ENCODE measurements at regions not wholly inside any gene's neighbourhood (a gene's known extent, or its start where the extent isn't known, plus 50 kb on each side); places are given as distances from the start of the nearest gene placed in this dataset.

- H3K27ac ChIP-seq (ENCODE audit: insufficient read depth, low read length, poor library complexity, severe bottlenecking) = no peak overlapping the region
- H3K27ac Mint-ChIP-seq = peak overlapping the region; percentile 87 to 94 (median 87)
- no peaks in the 10 kb centered on the region for H3K4me1 ChIP-seq (ENCODE audit: control insufficient read depth, insufficient read depth, low read length, poor library complexity, severe bottlenecking)
- H3K36me3 ChIP-seq (ENCODE audit: control insufficient read depth, insufficient read depth, low read length) = no peaks in the 10 kb centered on the region
- DNase-seq = no peak
- H3K36me3 Mint-ChIP-seq = no peaks in the 10 kb centered on the region
- H3K9me3 Mint-ChIP-seq = no peaks in the 10 kb centered on the region
- no peaks in the 10 kb centered on the region for H3K9me3 ChIP-seq (ENCODE audit: control insufficient read depth in 2 of 2, low read length in 2 of 2)
- peaks cover 21% of the 10 kb centered on the region for H3K27me3 Mint-ChIP-seq
- peaks cover 2% of the 10 kb centered on the region for H3K27me3 ChIP-seq (ENCODE audit: control insufficient read depth, insufficient read depth, low read length)
- no peak for ATAC-seq (ENCODE audit: low read depth in 2 of 2)
- H3K4me3 ChIP-seq (ENCODE audit: low read depth, low read length) = peak overlapping the region; percentile 74
- peak overlapping the region in 3 of 4 donors; percentile 23 to 87 (median 83) for H3K4me3 Mint-ChIP-seq
- peaks cover 7 to 30% (median 14%) of the 10 kb centered on the region in 4 donors for H3K4me1 Mint-ChIP-seq
Measured at GRCh38 chr10:113381416-113381815, 171.4 kb upstream of the HABP2 start.

DNA sequence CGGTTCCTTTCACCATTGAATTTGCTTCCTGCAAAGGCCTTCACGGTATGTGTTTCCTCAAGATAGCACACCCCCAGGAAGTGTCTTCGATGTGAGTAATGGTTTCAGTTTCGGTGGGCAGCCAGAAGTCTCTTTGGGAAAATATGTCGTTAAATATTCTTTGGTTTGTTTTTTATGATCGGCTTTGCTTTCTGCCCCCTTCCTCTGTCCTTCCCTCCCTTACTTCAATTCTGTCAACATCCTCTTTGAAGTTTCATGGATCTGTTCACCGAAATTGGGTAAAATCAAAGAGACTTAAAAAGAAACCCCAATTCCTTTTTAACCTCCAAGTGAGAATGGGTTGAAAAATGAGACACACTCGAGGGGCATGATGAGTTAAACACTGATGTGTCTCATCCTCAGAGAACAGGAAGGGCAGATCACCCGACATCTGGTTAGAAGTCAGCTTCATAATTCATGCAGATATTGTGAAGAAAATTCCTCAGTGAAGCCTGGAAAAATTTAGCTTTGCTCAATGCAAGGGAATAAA lies 170.8 kb upstream of the HABP2 start:
- Histone ChIP-seq H3K9me3 (ENCODE audit: control insufficient read depth in 2 of 2, low read length in 2 of 2) (no peaks in the 10 kb centered on the region), H3K4me3 (ENCODE audit: low read depth, low read length) (peak overlapping the region; percentile 74), H3K27me3 (ENCODE audit: control insufficient read depth, insufficient read depth, low read length) (peaks cover 2% of the 10 kb centered on the region), H3K4me1 (ENCODE audit: control insufficient read depth, insufficient read depth, low read length, poor library complexity, severe bottlenecking) (no peaks in the 10 kb centered on the region), H3K36me3 (ENCODE audit: control insufficient read depth, insufficient read depth, low read length) (no peaks in the 10 kb centered on the region), H3K27ac (ENCODE audit: insufficient read depth, low read length, poor library complexity, severe bottlenecking) (peak overlapping the region; percentile 33)
- H3K9me3 Mint-ChIP-seq = no peaks in the 10 kb centered on the region
- peak overlapping the region; percentile 87 to 94 (median 87) for H3K27ac Mint-ChIP-seq
- peaks cover 23% of the 10 kb centered on the region for H3K27me3 Mint-ChIP-seq
- ATAC-seq (ENCODE audit: low read depth in 2 of 2) = peak; percentile 53 to 62
- H3K4me1 Mint-ChIP-seq = peaks cover 7 to 30% (median 14%) of the 10 kb centered on the region in 4 donors
- H3K4me3 Mint-ChIP-seq = peak overlapping the region; percentile 22 to 87 (median 53)
- no peaks in the 10 kb centered on the region for H3K36me3 Mint-ChIP-seq
- DNase-seq = peak in 2 of 3 donors; percentile 30 to 69

DNA sequence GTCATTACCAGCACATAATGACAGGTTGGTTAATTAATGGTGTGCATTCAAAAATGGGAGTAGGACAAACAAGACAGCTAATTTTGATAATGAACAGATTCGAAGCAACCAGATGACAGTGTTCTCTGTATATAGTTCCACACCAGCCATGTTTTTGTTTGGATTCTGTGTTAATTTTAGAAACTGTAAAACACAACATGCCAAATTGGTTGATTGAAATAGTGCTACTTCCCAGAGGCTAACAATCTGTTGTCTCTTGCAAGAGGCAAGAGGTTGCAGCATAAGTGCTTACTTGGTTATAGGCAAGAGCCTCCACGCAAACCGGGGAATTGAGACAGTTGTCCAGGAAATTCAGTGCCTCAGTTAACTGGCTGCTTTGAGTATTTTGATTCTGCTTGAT lies 170.2 kb upstream of the HABP2 start:
- Histone ChIP-seq H3K4me3 (ENCODE audit: low read depth, low read length) (peak overlapping the region; percentile 74), H3K9me3 (ENCODE audit: control insufficient read depth in 2 of 2, low read length in 2 of 2) (no peaks in the 10 kb centered on the region), H3K36me3 (ENCODE audit: control insufficient read depth, insufficient read depth, low read length) (no peaks in the 10 kb centered on the region), H3K27me3 (ENCODE audit: control insufficient read depth, insufficient read depth, low read length) (peaks cover 2% of the 10 kb centered on the region), H3K4me1 (ENCODE audit: control insufficient read depth, insufficient read depth, low read length, poor library complexity, severe bottlenecking) (no peaks in the 10 kb centered on the region), H3K27ac (ENCODE audit: insufficient read depth, low read length, poor library complexity, severe bottlenecking) (no peak overlapping the region)
- no peak for ATAC-seq (ENCODE audit: low read depth in 2 of 2)
- H3K27me3 Mint-ChIP-seq = peaks cover 23% of the 10 kb centered on the region
- no peak for DNase-seq
- H3K27ac Mint-ChIP-seq = peak overlapping the region; percentile 87 to 94 (median 87)
- H3K4me3 Mint-ChIP-seq = peak overlapping the region; percentile 22 to 87 (median 72)
- H3K9me3 Mint-ChIP-seq = no peaks in the 10 kb centered on the region
- peaks cover 7 to 30% (median 14%) of the 10 kb centered on the region in 4 donors for H3K4me1 Mint-ChIP-seq
- H3K36me3 Mint-ChIP-seq = no peaks in the 10 kb centered on the region

GRCh38 chr10:113384181-113384580 lies 168.7 kb upstream of the HABP2 start:
- Histone ChIP-seq H3K36me3 (ENCODE audit: control insufficient read depth, insufficient read depth, low read length) (no peaks in the 10 kb centered on the region), H3K4me1 (ENCODE audit: control insufficient read depth, insufficient read depth, low read length, poor library complexity, severe bottlenecking) (no peaks in the 10 kb centered on the region), H3K27ac (ENCODE audit: insufficient read depth, low read length, poor library complexity, severe bottlenecking) (no peak overlapping the region), H3K9me3 (ENCODE audit: control insufficient read depth in 2 of 2, low read length in 2 of 2) (no peaks in the 10 kb centered on the region), H3K27me3 (ENCODE audit: control insufficient read depth, insufficient read depth, low read length) (peaks cover 2% of the 10 kb centered on the region), H3K4me3 (ENCODE audit: low read depth, low read length) (no peak overlapping the region)
- Mint-ChIP-seq H3K4me3 (no peak overlapping the region), H3K4me1 (peaks cover 7 to 30% (median 14%) of the 10 kb centered on the region in 4 donors), H3K36me3 (no peaks in the 10 kb centered on the region), H3K9me3 (no peaks in the 10 kb centered on the region), H3K27ac (no peak overlapping the region), H3K27me3 (peaks cover 23% of the 10 kb centered on the region)
- no peak for DNase-seq
- no peak for ATAC-seq (ENCODE audit: low read depth in 2 of 2)

DNA sequence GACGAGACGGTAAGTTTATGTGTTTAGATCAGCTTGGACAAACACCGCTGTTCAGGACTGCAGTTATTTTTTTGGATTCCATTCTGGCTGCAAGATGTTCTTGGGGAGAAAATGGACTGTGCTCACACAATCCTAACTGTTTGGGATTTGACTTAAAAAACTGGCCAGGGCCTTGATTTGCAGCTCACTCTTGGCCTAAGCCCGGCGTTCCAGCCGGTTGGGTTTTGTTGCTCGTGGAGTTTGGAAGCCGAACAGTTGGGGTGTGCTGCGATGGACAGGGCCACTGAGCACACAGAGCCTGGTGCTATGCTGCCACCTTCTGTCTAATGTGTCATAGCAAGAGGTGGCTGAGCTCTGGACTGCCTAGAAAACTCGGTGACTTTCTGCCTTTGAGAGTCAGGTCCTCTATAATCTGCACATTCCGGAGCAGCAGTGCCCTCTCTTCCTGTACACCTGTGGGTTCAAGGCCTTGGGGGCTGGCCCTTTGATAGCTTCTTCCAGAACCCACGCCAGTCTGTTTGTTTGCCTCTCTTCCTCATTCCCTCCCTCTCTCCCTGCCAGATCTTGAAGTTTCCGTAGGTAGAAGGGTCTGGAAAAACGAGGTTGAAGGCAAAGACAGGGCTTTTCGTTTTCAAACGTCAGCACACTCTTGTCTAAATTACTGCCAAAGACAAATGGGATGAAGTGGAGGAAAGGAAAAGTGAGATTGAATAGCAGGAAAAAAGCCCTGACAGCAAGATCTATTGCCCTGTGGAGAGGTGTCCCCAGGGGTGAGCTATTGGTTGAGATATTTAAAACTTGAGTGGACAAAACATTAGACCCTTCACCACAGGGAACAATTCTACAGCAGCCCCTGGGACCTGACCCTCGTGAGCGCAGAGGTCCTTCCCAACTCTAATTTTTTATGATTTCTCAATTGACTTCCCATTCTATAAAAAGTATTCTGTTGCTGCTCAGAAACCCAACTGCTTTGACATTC lies 167.5 kb upstream of the HABP2 start:
- no peaks in the 10 kb centered on the region for H3K36me3 ChIP-seq (ENCODE audit: control insufficient read depth, insufficient read depth, low read length)
- H3K27ac Mint-ChIP-seq = no peak overlapping the region
- DNase-seq (peak; percentile 12 to 63 (median 51)), ATAC-seq (ENCODE audit: low read depth in 2 of 2) (peak; percentile 73 to 76)
- H3K4me3 Mint-ChIP-seq = peak overlapping the region in 3 of 4 donors; percentile 24 to 48 (median 39)
- H3K4me1 Mint-ChIP-seq = peaks cover 7 to 30% (median 14%) of the 10 kb centered on the region in 4 donors
- no peaks in the 10 kb centered on the region for H3K9me3 Mint-ChIP-seq
- peaks cover 23% of the 10 kb centered on the region for H3K27me3 Mint-ChIP-seq
- H3K9me3 ChIP-seq (ENCODE audit: control insufficient read depth in 2 of 2, low read length in 2 of 2) = no peaks in the 10 kb centered on the region
- no peak overlapping the region for H3K4me3 ChIP-seq (ENCODE audit: low read depth, low read length)
- H3K4me1 ChIP-seq (ENCODE audit: control insufficient read depth, insufficient read depth, low read length, poor library complexity, severe bottlenecking) = no peaks in the 10 kb centered on the region
- no peaks in the 10 kb centered on the region for H3K36me3 Mint-ChIP-seq
- peaks cover 5% of the 10 kb centered on the region for H3K27me3 ChIP-seq (ENCODE audit: control insufficient read depth, insufficient read depth, low read length)
- H3K27ac ChIP-seq (ENCODE audit: insufficient read depth, low read length, poor library complexity, severe bottlenecking) = no peak overlapping the region

GRCh38 chr10:113386005-113386404 lies 166.8 kb upstream of the HABP2 start:
- no peaks in the 10 kb centered on the region for H3K36me3 ChIP-seq (ENCODE audit: control insufficient read depth, insufficient read depth, low read length)
- H3K4me3 ChIP-seq (ENCODE audit: low read depth, low read length) = no peak overlapping the region
- Mint-ChIP-seq H3K4me3 (no peak overlapping the region), H3K36me3 (no peaks in the 10 kb centered on the region), H3K27ac (no peak overlapping the region), H3K9me3 (no peaks in the 10 kb centered on the region), H3K27me3 (peaks cover 23% of the 10 kb centered on the region), H3K4me1 (peaks cover 7 to 29% (median 14%) of the 10 kb centered on the region in 4 donors)
- no peak overlapping the region for H3K27ac ChIP-seq (ENCODE audit: insufficient read depth, low read length, poor library complexity, severe bottlenecking)
- DNase-seq (no peak), ATAC-seq (ENCODE audit: low read depth in 2 of 2) (no peak)
- H3K27me3 ChIP-seq (ENCODE audit: control insufficient read depth, insufficient read depth, low read length) = peaks cover 5% of the 10 kb centered on the region
- H3K4me1 ChIP-seq (ENCODE audit: control insufficient read depth, insufficient read depth, low read length, poor library complexity, severe bottlenecking) = no peaks in the 10 kb centered on the region
- no peaks in the 10 kb centered on the region for H3K9me3 ChIP-seq (ENCODE audit: control insufficient read depth in 2 of 2, low read length in 2 of 2)

DNA sequence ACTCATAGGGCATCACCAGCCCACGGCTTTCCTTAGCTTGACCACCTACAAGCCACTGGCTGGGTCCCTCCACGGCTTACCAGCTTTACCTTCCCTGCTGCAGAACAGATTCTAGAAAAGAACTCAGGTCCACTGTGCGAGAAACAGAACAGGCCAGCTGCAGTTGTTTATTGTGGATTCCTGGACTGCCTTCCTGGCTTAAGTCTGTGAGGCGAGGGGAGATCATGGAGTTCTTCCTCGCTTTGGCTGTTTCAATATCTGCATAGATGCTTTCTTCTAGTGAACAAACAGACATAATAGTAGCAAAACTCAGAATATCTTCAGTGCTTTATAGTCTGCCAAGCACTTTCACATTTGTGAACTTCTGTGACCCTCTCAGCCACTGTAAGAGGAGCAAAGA lies 162.9 kb upstream of the HABP2 start:
- H3K4me1 Mint-ChIP-seq = peaks cover 0 to 4% (median 2%) of the 10 kb centered on the region in 4 donors
- DNase-seq (no peak), ATAC-seq (ENCODE audit: low read depth in 2 of 2) (no peak)
- H3K9me3 Mint-ChIP-seq = no peaks in the 10 kb centered on the region
- no peaks in the 10 kb centered on the region for H3K9me3 ChIP-seq (ENCODE audit: control insufficient read depth in 2 of 2, low read length in 2 of 2)
- H3K36me3 Mint-ChIP-seq = no peaks in the 10 kb centered on the region
- H3K36me3 ChIP-seq (ENCODE audit: control insufficient read depth, insufficient read depth, low read length) = no peaks in the 10 kb centered on the region
- H3K27me3 Mint-ChIP-seq = peaks cover 18% of the 10 kb centered on the region
- H3K4me3 Mint-ChIP-seq = no peak overlapping the region
- H3K4me3 ChIP-seq (ENCODE audit: low read depth, low read length) = no peak overlapping the region
- H3K27ac Mint-ChIP-seq = no peak overlapping the region
- no peaks in the 10 kb centered on the region for H3K4me1 ChIP-seq (ENCODE audit: control insufficient read depth, insufficient read depth, low read length, poor library complexity, severe bottlenecking)
- peaks cover 5% of the 10 kb centered on the region for H3K27me3 ChIP-seq (ENCODE audit: control insufficient read depth, insufficient read depth, low read length)
- no peak overlapping the region for H3K27ac ChIP-seq (ENCODE audit: insufficient read depth, low read length, poor library complexity, severe bottlenecking)
